ENCODE measurements at regions not wholly inside any gene's neighbourhood (a gene's known extent, or its start where the extent isn't known, plus 50 kb on each side); places are given as distances from the start of the nearest gene placed in this dataset.

DNA sequence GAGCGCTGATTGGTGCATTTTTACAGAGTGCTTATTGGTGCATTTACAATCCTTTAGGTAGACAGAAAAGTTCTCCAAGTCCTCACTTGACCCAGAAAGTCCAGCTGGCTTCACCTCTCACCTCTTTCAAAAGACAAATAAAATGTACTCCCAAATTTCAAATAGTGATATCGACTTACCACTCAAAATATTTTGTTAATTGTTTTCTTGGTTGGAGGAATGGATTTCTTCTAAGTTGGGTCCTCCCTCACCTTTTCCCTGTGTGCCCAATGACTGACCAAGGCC, 338.4 kb upstream of the KLF3 start:
- Histone ChIP-seq H3K4me1 (ENCODE audit: control insufficient read depth, insufficient read depth, low read length) (peaks cover under 1% of the 10 kb centered on the region), H3K27ac (ENCODE audit: low read depth, low read length) (no peak overlapping the region), H3K4me3 (ENCODE audit: low read length) (no peak overlapping the region), H3K9me3 (ENCODE audit: control insufficient read depth, low read length) (peaks cover 4% of the 10 kb centered on the region), H3K27me3 (ENCODE audit: control insufficient read depth, insufficient read depth, low read length, poor library complexity, severe bottlenecking) (no peaks in the 10 kb centered on the region), H3K36me3 (ENCODE audit: control insufficient read depth, insufficient read depth, low read length) (no peaks in the 10 kb centered on the region), H3K9ac (ENCODE audit: extremely low read depth, low read length, poor library complexity, severe bottlenecking) (no peak overlapping the region)
- DNase-seq, result no peak
- peaks cover 13% of the 10 kb centered on the region for H3K4me1 Mint-ChIP-seq
- peaks cover 14% of the 10 kb centered on the region for H3K9me3 Mint-ChIP-seq
- no peak overlapping the region for H3K27ac Mint-ChIP-seq
- no peak for TF ChIP-seq CTCF (conservative IDR thresholded peaks at IDR 0.05)
- H3K27me3 Mint-ChIP-seq (ENCODE audit: insufficient read depth), result peaks cover 1% of the 10 kb centered on the region
- peaks cover 1% of the 10 kb centered on the region for H3K36me3 Mint-ChIP-seq (ENCODE audit: low read depth)
- H3K4me3 Mint-ChIP-seq, result no peak overlapping the region
- WGBS, 2 experiments (ENCODE audit: insufficient coverage in 1 of 2, insufficient read length in 1 of 2), result 84 to 90% methylated on average over 1 to 2 of the region's 2 CpGs

- H3K36me3 Mint-ChIP-seq (ENCODE audit: low read depth), result peaks cover 1% of the 10 kb centered on the region
- peaks cover 14% of the 10 kb centered on the region for H3K9me3 Mint-ChIP-seq
- WGBS, 2 experiments (ENCODE audit: insufficient coverage in 1 of 2, insufficient read length in 1 of 2), result 90 to 93% methylated on average over 2 to 3 of the region's 3 CpGs
- peaks cover 16% of the 10 kb centered on the region for H3K4me1 Mint-ChIP-seq
- H3K27ac Mint-ChIP-seq, result no peak overlapping the region
- no peaks in the 10 kb centered on the region for H3K36me3 ChIP-seq (ENCODE audit: control insufficient read depth, insufficient read depth, low read length)
- no peaks in the 10 kb centered on the region for H3K27me3 ChIP-seq (ENCODE audit: control insufficient read depth, insufficient read depth, low read length, poor library complexity, severe bottlenecking)
- peaks cover 4% of the 10 kb centered on the region for H3K9me3 ChIP-seq (ENCODE audit: control insufficient read depth, low read length)
- H3K9ac ChIP-seq (ENCODE audit: extremely low read depth, low read length, poor library complexity, severe bottlenecking), result no peak overlapping the region
- no peak for TF ChIP-seq CTCF (conservative IDR thresholded peaks at IDR 0.05)
- no peak overlapping the region for H3K4me3 Mint-ChIP-seq
- peaks cover 4% of the 10 kb centered on the region for H3K4me1 ChIP-seq (ENCODE audit: control insufficient read depth, insufficient read depth, low read length)
- no peak overlapping the region for H3K27ac ChIP-seq (ENCODE audit: low read depth, low read length)
- peaks cover 1% of the 10 kb centered on the region for H3K27me3 Mint-ChIP-seq (ENCODE audit: insufficient read depth)
- DNase-seq, result no peak
- no peak overlapping the region for H3K4me3 ChIP-seq (ENCODE audit: low read length)
Measured at GRCh38 chr4:38326499-38326898, 337.5 kb upstream of the KLF3 start.

GRCh38 chr4:38327174-38327573, 336.8 kb upstream of the KLF3 start:
- no peaks in the 10 kb centered on the region for H3K36me3 ChIP-seq (ENCODE audit: control insufficient read depth, insufficient read depth, low read length)
- H3K9ac ChIP-seq (ENCODE audit: extremely low read depth, low read length, poor library complexity, severe bottlenecking), result no peak overlapping the region
- H3K27ac Mint-ChIP-seq, result no peak overlapping the region
- no peak overlapping the region for H3K4me3 ChIP-seq (ENCODE audit: low read length)
- peaks cover 4% of the 10 kb centered on the region for H3K9me3 ChIP-seq (ENCODE audit: control insufficient read depth, low read length)
- H3K27ac ChIP-seq (ENCODE audit: low read depth, low read length), result no peak overlapping the region
- H3K4me3 Mint-ChIP-seq, result no peak overlapping the region
- peaks cover 14% of the 10 kb centered on the region for H3K9me3 Mint-ChIP-seq
- H3K27me3 ChIP-seq (ENCODE audit: control insufficient read depth, insufficient read depth, low read length, poor library complexity, severe bottlenecking), result no peaks in the 10 kb centered on the region
- H3K27me3 Mint-ChIP-seq (ENCODE audit: insufficient read depth), result peaks cover 1% of the 10 kb centered on the region
- peaks cover 4% of the 10 kb centered on the region for H3K4me1 ChIP-seq (ENCODE audit: control insufficient read depth, insufficient read depth, low read length)
- no peak for DNase-seq
- peaks cover 1% of the 10 kb centered on the region for H3K36me3 Mint-ChIP-seq (ENCODE audit: low read depth)
- TF ChIP-seq CTCF (conservative IDR thresholded peaks at IDR 0.05), result no peak
- H3K4me1 Mint-ChIP-seq, result peaks cover 16% of the 10 kb centered on the region

Data from endodermal cell (in vitro differentiated cells).